ENCODE measurements at regions not wholly inside any gene's neighbourhood (a gene's known extent, or its start where the extent isn't known, plus 50 kb on each side); places are given as distances from the start of the nearest gene placed in this dataset.
"Not testable (repeated sequence)": the region's sequence is repeated elsewhere in the genome, so short reads cannot be mapped to it uniquely, and the experiment has no call there.

DNA sequence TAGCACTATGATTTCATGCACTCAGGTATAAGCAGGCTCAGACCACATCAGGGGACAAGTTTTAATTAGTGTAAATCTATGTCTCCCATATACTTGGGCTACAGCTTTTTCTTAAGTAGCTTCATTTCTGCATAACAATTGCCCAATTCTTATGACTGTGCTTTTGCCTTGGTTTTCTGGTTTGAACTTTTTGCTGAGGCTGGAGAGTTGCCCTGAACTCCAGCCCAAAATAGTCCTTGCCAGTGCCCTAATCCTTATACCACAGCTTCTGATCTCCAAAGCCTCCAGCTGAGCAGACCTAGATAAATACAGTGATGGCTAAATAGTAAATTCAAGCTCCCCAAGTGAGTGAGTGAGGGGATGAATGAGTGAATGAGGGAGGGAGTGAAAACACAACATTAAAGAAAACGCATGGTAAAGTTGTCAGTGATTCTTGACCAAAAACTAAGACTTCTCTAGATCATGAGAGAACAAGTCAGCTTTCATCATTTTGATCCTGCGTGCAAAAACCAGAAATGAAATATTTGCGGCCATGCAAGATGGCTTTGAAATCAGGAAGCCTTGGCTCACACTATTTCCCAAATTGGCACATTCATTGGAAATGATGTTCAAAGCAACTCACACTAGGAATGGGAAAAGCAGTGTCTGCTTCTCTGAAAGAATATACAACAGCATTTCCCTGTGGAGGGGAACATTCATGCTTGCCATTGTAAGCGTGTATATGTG is 437.1 kb upstream of the CTSO start:
- no peak for DNase-seq

DNA sequence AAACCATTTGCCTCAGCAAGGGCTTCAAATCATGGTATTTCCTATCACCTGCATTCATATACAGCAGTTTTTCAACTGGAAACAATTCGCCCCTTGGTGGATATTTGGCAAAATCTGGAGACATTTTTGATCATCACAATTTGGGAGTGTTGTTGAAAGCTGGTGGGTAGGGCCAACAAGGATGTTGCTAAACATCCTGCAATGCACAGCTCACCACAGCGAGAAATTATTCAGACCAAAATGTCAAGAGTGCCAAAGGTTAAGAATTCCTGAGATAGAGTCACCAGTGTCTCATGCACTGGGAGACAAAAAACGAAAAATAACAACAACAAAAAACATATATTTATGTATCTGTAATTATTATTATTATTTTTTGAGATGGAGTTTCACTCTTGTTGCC is 435.2 kb upstream of the CTSO start:
- peak; percentile 36 for DNase-seq

DNA sequence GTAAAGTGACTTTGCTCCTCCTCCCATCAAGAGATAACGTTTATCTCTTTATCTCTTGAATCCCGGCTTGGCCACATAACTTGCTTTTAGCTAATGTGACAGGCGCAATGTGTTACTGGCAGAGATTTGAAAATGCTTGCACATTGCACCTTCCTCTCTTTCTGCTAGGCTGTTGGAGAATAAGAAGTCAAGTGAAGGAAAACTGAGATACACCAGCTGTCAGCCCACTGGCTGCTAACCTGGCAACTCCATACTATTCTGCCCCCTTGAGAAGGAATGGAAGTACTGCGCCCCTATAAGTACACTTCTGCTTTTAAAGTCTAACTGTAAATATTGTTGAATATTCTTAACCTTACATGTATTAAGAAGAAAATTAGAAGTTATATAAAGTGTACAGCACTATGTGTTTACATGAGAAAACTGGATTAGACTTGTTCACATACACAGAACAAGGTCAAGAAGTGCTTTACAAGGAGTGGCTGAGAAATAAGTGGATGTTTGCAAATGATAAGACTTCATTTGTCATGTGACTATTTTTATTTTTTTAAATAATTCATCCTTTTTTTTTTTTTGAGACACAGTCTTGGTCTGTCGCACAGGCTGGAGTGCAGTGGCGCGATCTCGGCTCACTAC is 424.5 kb upstream of the CTSO start:
- DNase-seq = peak; percentile 17

DNA sequence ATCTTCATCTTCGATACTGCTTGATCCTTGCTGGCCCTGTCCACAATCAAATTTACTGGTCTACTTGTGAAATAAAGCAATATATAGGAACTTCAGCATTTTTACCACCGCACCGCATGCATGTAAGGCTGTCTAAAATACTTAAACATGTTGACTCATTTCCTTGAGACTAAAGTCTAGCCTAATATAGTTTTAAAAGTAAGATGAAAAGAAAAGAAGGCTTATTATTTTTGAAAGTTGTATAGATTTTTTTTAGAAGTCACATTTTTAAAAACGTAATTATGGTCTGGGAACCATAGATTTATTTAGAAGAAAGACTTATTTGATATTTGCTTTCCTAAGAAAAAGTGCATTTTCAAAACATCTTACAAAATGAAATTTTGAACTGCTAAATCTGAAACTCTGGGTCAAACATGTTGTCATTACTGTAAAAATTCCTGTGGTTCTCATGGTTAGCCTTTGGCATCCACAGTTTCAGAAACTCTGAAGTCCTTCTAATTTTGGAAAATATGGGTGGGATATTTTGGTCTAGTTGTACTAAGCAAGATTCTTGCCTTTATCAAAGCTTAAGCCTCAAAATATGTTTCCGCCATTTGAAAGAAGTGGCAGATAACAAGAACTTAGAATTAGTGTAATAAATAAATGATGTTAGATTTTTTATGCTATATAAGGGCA is 423.5 kb upstream of the CTSO start:
- peak; percentile 85 for DNase-seq

DNA sequence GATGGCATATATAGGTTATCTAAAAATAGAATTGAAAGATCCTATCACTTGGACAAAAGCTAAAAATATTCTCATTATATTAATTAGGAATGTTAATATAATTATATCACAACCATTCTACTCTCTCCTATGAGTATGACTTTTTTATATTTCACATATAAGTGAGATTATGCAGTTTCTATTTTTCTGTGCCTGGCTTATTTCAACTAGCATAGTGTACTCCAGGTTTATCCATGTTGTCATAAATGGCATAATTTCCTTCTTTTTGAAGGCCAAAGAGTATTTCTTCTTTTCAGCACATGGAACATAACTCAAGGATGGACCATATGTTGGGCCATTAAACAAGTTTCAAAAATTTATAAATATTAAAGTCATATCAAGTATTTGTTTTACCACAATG is 421.2 kb upstream of the CTSO start:
- no peak for DNase-seq

DNA sequence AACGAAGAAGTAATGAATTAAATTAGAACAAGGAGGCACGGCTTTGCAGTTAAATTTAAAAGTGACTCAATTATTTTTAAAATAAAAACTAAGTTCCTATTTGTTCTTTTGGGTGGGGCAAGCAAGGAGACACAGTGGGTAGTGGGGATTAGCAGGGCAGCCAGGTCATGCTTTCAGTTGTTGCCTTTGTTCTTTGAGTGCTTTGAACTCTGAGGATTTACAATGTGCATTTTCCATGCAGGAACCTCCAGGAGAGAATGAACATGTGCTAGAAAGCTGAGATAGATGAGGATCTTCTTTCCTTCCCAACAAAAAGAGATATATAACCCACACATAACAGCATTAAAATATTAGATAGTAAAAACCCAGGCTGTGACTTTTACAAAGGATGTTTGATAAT is 420.4 kb upstream of the CTSO start:
- no peak for DNase-seq

DNA sequence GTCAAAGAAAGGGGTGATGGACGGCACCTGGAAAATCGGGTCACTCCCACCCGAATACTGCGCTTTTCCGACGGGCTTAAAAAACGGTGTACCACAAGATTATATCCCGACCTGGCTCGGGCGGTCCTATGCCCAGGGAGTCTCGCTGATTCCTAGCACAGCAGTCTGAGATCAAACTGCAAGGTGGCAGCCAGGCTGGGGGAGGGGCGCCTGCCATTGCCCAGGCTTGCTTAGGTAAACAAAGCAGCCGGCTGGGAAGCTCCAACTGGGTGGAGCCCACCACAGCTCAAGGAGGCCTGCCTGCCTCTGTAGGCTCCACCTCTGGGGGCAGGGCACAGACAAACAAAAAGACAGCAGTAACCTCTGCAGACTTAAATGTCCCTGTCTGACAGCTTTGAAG is 413.8 kb upstream of the CTSO start:
- DNase-seq = not testable (repeated sequence)

DNA sequence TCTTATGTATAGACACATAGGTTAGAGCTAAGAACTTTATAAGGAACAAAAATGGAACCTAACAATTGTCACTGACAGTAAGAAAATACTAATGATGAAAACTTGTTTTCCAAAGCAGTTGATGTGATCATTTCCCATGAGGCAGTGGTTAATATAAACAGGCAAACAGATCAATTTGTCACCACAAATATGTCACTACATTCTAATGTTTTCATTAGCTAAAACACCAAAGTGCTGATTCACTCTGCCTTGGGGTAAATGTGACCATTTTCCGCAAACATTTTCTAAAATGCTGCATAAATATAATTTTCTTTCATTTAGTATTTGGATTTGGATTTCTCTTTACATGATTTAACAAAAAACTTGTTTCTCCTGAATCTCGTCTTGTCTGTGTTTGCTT is 408.9 kb upstream of the CTSO start:
- DNase-seq = peak; percentile 68

DNA sequence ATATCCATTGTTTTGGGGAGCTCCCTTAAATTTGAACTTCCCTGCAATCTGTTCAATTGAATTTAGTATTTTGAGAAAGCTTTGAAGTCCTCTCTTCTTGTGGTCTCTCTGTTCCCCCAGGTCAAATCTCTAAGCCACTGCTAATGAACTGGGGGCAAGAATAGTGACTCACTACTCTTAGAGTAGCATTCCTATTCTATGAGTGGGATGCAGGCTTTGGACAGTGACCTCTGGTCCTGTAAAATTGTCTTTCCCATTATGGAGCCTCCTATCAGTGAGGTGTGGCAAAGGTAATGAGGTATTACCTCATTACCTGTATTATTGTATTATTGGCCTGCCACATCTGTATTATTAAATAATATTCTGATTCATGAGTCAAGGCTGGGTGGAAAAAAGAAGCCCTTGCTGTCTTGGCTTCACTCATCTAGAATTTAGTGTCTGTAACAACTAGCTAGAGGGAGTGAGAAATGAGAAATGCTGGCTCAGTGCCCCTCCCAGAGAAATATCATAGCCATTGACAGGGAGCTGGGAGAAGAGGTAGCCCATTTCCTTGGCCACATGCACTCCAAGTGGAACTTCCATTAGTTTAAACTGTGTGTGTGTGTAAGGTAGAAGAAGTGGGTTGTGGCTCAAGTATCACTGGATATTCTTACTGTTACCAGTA is 393.9 kb upstream of the CTSO start:
- DNase-seq = peak; percentile 58

DNA sequence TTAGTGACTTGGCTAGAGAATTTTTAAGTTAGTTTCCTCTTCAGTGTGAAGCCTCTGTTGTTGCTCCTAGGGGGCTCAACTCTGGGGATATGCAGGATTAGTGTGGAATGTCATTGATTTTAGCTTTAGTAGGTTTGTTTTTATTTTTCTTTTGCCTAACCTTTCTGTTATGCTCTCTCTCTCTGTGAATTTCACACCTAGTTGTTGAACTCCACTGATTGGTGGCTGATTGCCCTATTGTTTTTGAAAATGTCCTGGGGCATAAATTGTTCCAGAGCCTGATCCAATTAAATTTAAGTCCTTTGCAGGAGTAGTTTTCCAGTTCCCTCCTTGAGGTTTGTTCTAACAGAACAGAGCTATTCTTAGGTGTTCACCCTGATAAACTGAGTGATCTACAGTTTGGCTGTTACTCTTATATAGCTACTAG is 393.3 kb upstream of the CTSO start:
- no peak for DNase-seq

DNA sequence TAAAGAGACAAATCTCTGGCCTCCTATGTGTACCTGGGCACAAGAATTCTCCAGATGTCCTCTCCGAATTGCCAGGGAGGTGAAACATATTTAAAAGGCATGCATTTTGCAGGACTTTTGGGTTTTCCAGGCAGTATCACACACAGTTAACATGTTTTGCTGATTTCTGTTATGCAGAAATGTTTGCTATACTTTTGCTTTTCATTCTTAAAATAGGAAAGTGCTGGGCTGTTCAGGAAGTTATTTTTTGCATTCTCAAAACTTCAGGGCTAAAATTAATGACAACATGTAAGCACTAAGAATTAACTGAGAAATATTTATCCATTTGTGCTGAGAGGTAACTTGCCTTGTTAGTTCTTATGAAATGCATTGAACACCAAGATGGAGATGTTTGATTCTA is 390.7 kb upstream of the CTSO start:
- DNase-seq = no peak

DNA sequence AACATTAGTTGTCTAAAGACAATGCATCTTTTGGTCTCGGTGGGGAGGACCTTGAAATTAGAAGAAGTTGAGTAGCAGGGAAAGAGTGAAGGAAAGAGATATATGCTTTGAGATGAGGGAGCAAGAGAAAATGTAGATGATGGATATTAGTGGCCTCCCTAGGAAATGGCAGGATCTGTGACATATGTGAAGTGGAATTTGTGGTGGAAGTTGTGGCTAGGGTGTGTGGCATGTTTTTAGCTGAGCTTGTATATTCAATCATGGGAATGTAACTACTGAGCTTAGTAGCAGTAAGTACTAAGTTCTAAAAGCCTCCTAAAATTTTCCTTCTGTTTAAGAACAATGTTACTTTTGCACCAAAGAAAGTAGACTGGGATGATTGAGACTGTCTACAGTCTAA is 382.8 kb upstream of the CTSO start:
- peak; percentile 71 for DNase-seq

DNA sequence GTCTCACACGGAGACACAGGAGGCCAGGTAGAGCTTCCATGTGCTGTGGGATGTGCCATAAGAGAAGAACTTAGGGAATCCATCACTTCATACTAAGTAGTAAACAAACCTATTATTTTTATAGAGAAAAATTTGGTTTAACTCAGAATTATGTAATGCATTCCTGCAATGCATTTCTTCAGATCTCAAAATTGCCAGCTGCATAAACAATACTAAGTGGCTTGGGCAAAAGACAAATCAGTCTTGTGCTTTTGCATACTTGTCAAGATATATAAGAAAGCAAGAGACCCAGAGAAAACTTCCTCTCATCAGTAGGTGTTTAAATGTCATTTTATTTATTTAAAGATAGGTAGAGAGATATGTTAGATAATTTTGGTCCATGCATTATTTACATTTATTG is 382.1 kb upstream of the CTSO start:
- no peak for DNase-seq

DNA sequence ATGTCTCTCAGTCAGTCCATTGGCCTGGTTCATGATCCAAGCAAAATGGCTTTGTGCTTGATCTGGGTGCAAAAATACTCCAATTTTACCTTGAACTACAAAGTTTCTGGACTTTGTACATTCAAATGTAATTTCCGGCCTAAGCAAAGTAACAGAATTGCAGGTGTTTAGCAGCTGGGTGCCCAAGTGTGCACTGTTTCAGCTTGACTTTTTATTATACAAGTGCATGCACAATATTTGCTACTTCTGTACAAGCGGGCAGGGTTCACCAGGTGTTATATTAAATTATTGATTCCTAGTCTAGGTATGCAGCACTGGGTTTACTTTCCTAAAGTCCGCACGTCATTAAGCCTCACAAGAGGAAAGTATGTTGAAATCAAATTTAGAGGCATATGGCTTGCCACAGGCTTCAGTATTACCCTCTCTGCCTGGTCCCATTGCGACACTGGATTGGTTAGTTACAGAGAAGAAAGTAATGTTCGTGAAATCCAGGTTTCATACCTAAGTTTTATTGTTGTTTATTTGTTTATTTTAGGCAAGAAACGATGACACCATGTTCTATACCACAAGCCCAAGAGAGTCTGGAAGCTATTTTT is 376.9 kb upstream of the CTSO start:
- no peak for DNase-seq

DNA sequence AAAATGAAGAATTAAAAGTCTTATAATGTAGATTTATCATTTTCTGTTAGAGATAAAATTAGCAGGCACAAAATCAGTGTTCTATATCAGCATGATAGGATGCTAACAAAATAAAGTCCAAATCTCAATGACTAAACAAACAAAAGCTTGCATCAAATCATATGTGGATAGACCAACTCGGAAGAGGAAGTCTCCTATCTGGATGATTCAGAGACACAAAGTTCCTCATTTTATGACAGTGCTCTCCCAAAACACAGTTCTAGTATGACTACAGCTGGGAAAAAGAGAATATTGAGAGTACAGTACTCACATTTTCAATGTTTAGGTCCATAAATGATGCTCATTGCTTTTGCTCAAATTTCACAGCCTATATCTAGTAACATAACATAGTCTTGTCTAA is 376.1 kb upstream of the CTSO start:
- peak; percentile 24 for DNase-seq

DNA sequence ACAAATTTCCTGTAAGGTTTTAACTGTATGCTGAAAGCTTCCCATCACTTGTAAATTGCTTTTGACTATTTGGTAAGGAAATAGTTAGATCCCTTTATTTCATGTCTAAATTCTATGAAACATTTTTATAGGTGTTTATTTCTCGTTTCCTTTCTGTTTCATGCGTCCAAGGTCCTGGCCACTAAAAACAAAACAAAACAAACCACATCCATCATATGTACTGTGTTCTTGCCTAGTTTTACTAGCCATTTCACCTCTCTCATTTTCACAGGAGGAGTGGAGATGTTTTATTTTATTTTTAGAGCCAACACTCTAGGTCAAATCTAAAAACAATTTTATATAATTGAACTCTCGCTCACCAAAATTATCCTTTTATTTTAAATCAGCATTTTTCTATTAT is 375.2 kb upstream of the CTSO start:
- no peak for DNase-seq

DNA sequence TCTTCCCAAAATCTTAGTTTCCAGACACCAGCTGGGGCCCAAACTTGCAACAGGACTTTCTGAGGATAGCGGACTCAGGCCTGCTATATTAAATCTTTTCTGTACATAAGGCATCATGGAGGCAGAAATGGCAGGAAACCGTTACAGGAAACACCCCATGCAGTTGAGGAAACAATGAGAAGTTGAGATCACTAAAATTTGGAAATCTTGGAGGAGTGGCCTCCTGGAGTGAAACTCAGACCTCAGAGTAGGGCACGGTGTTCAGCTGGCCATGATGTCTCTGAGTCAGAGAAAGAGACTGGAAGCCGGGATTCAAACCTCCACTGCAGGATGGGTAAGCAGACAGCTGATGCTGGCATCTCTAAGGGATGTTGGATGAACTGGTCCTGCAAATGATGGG is 372.6 kb upstream of the CTSO start:
- no peak for DNase-seq

DNA sequence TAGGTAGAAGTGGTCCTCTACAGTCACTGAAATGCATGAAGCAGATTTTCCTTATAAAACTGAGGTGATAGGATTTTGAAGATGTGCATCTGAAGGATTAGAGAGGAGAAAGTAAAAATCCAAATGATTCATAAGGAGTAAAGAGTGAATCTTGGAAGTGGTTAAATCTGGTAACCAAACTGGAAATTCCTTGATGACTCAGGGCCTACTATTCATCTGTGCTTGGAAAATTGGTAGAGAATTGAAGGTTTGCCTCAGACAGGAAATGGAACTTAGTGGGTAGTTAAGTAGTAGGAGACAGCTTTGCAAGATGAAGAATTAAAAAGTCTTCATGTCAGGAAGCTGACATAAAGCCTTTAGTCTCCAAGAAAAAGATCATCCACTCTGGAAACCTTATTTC is 368.9 kb upstream of the CTSO start:
- peak; percentile 94 for DNase-seq

DNA sequence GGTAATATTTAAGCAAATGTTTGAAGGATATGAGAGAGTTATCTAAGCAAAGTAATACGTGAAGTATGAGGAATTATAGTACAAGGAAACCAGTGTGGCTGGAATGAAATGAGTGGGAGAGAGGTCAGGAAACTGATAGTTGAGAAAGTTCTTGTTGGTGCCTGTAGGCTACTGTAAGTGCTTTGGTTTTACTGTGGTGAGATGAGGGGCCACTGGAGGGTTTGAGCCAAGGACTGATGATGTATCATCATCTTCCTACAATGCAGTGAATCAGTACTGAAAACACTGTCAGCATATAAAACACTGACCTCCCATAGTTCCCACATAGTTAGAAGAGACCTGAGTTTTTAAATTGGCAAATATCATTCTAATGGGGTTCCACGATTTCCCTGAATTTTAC is 367.5 kb upstream of the CTSO start:
- DNase-seq = peak; percentile 93

DNA sequence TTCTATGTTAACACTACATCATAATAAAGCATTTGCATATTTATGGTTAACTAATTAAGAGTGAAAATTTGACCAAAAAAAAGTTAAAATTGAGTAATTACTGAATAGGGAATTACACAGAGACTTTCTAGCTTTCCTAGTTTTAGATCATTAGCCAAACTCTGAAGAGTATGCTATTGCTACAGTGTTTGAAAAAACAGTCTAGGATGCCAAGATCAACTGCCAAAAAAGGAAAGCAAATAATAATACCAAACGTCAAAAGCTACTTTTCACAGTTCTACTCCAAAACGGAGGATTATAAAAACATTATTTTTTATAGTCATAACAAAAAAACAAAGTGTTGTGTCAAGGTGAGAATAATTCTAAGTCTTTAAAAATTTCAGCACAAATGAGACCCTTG is 359.8 kb upstream of the CTSO start:
- DNase-seq = no peak

DNA sequence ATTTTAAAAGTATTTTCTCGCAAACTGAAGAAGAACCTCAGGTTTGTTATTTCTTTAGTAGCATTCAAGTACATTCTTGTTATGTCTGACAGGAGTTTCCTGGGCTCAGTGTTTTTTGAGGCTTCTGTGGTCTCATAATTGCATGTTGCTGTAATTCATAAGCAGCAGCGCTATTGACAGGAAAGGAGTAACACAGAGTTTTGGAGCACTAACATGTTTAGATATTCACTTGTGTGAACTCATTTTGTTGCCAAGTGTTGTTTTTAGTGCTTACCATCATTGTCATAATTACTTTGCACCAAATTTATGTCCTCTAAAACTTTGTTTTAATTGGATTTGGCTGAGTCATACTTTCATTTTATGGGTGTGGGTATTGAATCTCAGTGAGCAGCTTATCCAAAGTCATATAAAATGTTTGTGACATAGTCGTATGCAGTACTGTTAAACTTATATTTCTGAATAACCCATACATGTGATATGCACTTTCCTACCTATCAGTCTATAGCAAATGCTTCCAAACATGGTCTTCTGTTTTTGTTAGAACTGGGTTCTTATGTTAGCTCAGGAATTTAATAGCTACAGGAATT is 358.7 kb upstream of the CTSO start:
- DNase-seq = peak; percentile 48

DNA sequence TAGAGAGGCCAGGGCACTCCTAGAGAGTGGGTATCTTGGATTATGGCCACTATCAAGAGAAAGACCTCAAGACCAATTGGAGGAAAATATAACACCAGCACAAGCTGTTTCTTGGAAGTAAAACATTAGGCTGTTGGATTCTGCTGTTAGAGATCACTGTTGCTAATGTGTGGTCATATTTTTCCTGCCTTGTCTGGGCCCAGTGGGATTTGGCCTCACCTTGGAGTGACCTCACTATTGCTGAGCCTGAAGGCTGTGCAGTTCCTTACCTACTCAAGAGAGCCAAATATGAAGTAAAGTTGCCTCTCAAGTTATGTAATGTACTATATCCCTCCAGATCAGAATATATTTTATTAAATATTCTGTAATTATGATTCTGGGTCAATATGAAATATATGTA is 355.4 kb upstream of the CTSO start:
- no peak for DNase-seq

DNA sequence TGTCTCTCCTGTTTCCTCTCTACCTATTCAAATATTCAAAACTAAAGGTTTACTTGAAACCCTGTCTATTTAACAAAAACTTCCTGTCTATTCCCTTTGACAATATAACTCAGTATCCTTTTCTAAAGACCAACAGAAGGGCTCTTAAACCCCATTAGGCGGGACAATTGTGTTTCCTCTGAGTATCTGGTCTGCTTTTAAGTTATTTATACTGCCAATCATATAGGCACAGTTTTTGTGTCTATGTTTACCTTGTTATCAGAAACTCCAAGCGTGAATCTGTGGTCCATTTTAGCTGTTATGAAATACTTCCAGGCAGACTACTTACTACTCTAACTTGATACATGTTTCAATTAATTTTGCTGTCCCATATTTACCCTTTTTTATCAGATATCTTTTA is 350.0 kb upstream of the CTSO start:
- no peak for DNase-seq
